ENCODE measurements at regions not wholly inside any gene's neighbourhood (a gene's known extent, or its start where the extent isn't known, plus 50 kb on each side); places are given as distances from the start of the nearest gene placed in this dataset.

- no peaks in the 10 kb centered on the region for H3K36me3 ChIP-seq (ENCODE audit: insufficient read depth, low read length)
- no peaks in the 10 kb centered on the region; the same call in 1 of the 2 replicates for H3K4me1 ChIP-seq (ENCODE audit: insufficient read depth, low read length)
- H3K9ac ChIP-seq (ENCODE audit: low read depth, low read length), result no peak overlapping the region
- H3K9me3 ChIP-seq (ENCODE audit: control insufficient read depth, insufficient read depth, low read length), result peaks cover 4% of the 10 kb centered on the region; the same call in 1 of the 2 replicates
Measured at GRCh38 chr2:12967804-12968203, 251.1 kb downstream of the TRIB2 start.

GRCh38 chr2:12968399-12968798 is 251.7 kb downstream of the TRIB2 start:
- Histone ChIP-seq H3K4me1 (ENCODE audit: insufficient read depth, low read length) (no peaks in the 10 kb centered on the region; the same call in 1 of the 2 replicates), H3K36me3 (ENCODE audit: insufficient read depth, low read length) (no peaks in the 10 kb centered on the region), H3K9me3 (ENCODE audit: control insufficient read depth, insufficient read depth, low read length) (peaks cover 4% of the 10 kb centered on the region; the same call in 1 of the 2 replicates), H3K9ac (ENCODE audit: low read depth, low read length) (no peak overlapping the region)

DNA sequence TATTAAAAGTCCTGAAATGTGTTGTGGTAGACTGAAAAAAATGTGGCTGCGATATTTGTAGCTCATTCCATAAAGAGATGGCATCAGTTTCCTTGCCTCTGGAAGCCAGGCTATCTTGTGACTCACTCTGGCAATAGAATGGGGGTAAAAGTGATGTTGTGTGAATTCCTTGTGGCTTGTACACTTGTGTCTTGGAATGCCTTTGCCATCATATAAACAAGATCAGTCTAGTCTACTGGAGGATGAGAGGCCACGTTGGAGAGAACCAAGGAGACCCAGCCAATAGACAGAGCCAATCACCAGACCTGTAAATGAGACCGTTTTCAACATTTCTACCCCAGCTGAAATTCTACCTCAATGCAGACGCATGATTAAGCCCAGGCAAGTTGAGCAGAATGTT is 254.1 kb downstream of the TRIB2 start:
- H3K4me1 ChIP-seq (ENCODE audit: insufficient read depth, low read length), result no peaks in the 10 kb centered on the region
- peaks cover 4% of the 10 kb centered on the region; the same call in 1 of the 2 replicates for H3K9me3 ChIP-seq (ENCODE audit: control insufficient read depth, insufficient read depth, low read length)
- no peak overlapping the region for H3K9ac ChIP-seq (ENCODE audit: low read depth, low read length)
- H3K36me3 ChIP-seq (ENCODE audit: insufficient read depth, low read length), result no peaks in the 10 kb centered on the region

- H3K9me3 ChIP-seq (ENCODE audit: control insufficient read depth, insufficient read depth, low read length), result peaks cover 4% of the 10 kb centered on the region; the same call in 1 of the 2 replicates
- no peaks in the 10 kb centered on the region for H3K4me1 ChIP-seq (ENCODE audit: insufficient read depth, low read length)
- H3K9ac ChIP-seq (ENCODE audit: low read depth, low read length), result no peak overlapping the region
- no peaks in the 10 kb centered on the region for H3K36me3 ChIP-seq (ENCODE audit: insufficient read depth, low read length)
Measured at GRCh38 chr2:12971581-12972365, 255.0 kb downstream of the TRIB2 start.

DNA sequence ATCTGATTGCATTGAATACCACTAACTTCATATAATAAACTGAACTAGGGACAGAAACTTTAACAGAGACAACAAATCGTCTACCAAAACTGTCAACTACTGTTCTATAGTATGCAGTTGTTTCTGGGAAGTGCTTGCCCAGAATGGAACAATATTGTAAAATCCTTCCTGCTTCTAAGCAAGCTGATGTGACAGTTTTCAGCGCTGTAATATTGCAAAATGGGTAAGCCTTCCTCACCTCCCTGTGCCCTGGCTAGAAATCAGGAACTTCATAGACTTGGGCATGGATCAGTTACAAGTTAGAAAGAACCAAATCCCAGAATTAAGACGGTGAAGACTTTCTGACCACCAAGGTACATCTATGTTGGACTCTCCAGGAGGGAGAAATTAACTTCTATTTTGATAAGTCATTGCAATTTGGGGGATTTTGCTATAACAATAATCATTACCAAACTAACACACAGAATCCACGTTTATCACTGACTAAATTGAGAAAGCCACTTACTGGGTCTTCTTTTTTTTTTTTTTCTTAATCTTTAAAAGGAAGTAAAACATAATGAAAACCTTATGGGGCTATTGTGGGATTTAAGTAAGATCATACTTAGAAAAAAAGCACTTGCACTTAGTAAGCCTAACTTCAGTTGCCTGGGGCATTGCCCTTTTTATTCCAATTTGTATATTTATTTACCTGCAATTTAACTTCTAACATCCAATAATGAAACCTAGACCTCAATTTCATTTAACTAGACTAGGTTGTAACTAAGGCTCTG is 261.5 kb downstream of the TRIB2 start:
- Histone ChIP-seq H3K36me3 (ENCODE audit: insufficient read depth, low read length) (no peaks in the 10 kb centered on the region), H3K9me3 (ENCODE audit: control insufficient read depth, insufficient read depth, low read length) (no peaks in the 10 kb centered on the region), H3K4me1 (ENCODE audit: insufficient read depth, low read length) (peaks cover 16% of the 10 kb centered on the region; the same call in 1 of the 2 replicates), H3K9ac (ENCODE audit: low read depth, low read length) (no peak overlapping the region)

DNA sequence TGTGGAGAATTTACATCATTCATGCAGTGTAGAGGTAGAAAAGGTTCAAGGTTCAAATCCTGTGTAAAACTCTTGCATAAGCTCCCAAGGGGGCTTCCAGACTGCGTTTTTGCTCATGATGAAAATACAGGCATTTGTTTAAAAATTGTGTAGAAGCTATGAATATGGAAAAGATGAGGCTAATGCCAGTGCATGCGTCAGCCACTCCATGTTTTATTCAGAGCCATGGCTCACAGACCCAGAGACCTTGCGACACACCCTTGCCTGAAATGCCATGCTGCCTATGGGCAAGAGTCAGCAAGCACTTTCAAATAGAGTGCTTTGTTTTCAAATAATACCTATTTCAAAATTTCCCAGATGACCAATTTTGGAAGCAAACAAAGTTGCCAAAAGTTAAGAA is 262.3 kb downstream of the TRIB2 start:
- Histone ChIP-seq H3K9me3 (ENCODE audit: control insufficient read depth, insufficient read depth, low read length) (no peaks in the 10 kb centered on the region), H3K9ac (ENCODE audit: low read depth, low read length) (no peak overlapping the region), H3K4me1 (ENCODE audit: insufficient read depth, low read length) (peaks cover 16% of the 10 kb centered on the region; the same call in 1 of the 2 replicates), H3K36me3 (ENCODE audit: insufficient read depth, low read length) (no peaks in the 10 kb centered on the region)

GRCh38 chr2:12980817-12981216 is 264.1 kb downstream of the TRIB2 start:
- H3K36me3 ChIP-seq (ENCODE audit: insufficient read depth, low read length), result no peaks in the 10 kb centered on the region
- no peaks in the 10 kb centered on the region for H3K9me3 ChIP-seq (ENCODE audit: control insufficient read depth, insufficient read depth, low read length)
- H3K4me1 ChIP-seq (ENCODE audit: insufficient read depth, low read length), result peaks cover 16% of the 10 kb centered on the region; the same call in 1 of the 2 replicates
- H3K9ac ChIP-seq (ENCODE audit: low read depth, low read length), result no peak overlapping the region

DNA sequence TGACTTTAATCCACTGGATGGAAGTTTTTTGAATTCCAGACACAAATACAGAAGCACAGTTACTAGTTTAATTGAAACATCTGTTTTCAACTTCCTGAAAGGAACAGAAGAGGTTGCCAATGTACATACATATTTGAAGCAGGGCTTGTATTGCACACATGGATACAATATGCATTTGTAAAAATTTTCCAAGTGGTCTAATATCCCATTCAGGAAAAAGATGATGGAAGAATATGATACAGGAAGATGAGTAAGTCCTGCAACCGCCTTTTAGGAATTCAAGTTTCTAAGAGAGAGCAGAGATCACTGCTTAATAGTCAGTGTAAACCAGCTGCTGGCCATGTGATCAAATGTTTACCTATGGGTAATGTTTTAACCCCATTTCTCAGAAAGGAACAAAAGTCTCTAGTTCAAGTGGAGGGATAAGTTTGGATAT is 265.4 kb downstream of the TRIB2 start:
- Histone ChIP-seq H3K9ac (ENCODE audit: low read depth, low read length) (no peak overlapping the region), H3K4me1 (ENCODE audit: insufficient read depth, low read length) (peaks cover 16% of the 10 kb centered on the region; the same call in 1 of the 2 replicates), H3K36me3 (ENCODE audit: insufficient read depth, low read length) (no peaks in the 10 kb centered on the region), H3K9me3 (ENCODE audit: control insufficient read depth, insufficient read depth, low read length) (no peaks in the 10 kb centered on the region)

GRCh38 chr2:12987246-12987645 is 270.5 kb downstream of the TRIB2 start:
- peaks cover 6% of the 10 kb centered on the region; the same call in 1 of the 2 replicates for H3K4me1 ChIP-seq (ENCODE audit: insufficient read depth, low read length)
- no peak overlapping the region for H3K9ac ChIP-seq (ENCODE audit: low read depth, low read length)
- H3K36me3 ChIP-seq (ENCODE audit: insufficient read depth, low read length), result no peaks in the 10 kb centered on the region
- no peaks in the 10 kb centered on the region for H3K9me3 ChIP-seq (ENCODE audit: control insufficient read depth, insufficient read depth, low read length)

DNA sequence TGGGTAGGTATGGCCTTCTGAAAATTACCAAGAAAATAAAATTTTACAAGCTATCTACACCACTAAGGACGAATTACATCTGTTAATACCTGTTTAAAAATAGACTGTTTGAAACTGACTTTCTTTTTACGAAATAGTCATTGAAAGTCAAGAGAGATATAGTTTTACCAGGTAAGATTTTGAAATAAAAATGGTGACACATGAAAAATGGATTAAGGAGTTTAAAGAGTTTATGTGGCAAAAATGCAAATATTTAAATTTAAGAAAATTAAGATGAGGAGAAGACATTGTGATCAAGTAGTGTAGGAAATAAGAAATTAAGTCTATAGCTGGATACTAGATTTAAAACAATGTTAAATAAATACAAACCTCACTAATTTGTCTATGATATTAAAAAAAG is 271.5 kb downstream of the TRIB2 start:
- H3K4me1 ChIP-seq (ENCODE audit: insufficient read depth, low read length), result no peaks in the 10 kb centered on the region
- H3K9ac ChIP-seq (ENCODE audit: low read depth, low read length), result no peak overlapping the region
- no peaks in the 10 kb centered on the region for H3K36me3 ChIP-seq (ENCODE audit: insufficient read depth, low read length)
- no peaks in the 10 kb centered on the region for H3K9me3 ChIP-seq (ENCODE audit: control insufficient read depth, insufficient read depth, low read length)

DNA sequence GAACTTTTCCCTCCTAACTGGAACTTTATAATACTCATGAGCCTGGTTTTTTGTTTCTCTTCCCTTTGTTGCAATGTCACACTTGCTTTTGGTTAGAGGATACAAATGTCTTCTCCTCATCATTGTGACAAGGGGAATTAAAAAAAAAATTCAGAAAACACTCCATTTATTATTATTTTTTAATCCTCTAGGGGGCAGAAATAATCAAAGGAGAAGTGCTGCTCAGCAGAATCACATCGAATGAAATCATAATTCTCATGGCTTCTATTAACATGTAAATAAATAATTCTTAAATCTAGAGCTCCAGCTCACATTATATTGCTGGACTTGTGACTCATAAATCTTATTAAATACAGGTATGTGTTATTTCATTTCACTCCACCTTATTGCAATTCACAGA is 273.8 kb downstream of the TRIB2 start:
- no peaks in the 10 kb centered on the region for H3K9me3 ChIP-seq (ENCODE audit: control insufficient read depth, insufficient read depth, low read length)
- no peaks in the 10 kb centered on the region for H3K36me3 ChIP-seq (ENCODE audit: insufficient read depth, low read length)
- no peak overlapping the region for H3K9ac ChIP-seq (ENCODE audit: low read depth, low read length)
- H3K4me1 ChIP-seq (ENCODE audit: insufficient read depth, low read length), result no peaks in the 10 kb centered on the region

- Histone ChIP-seq H3K4me1 (ENCODE audit: insufficient read depth, low read length) (no peaks in the 10 kb centered on the region), H3K9ac (ENCODE audit: low read depth, low read length) (no peak overlapping the region), H3K9me3 (ENCODE audit: control insufficient read depth, insufficient read depth, low read length) (no peaks in the 10 kb centered on the region), H3K36me3 (ENCODE audit: insufficient read depth, low read length) (no peaks in the 10 kb centered on the region)
Measured at GRCh38 chr2:12998685-12999084, 281.9 kb downstream of the TRIB2 start.

- Histone ChIP-seq H3K36me3 (ENCODE audit: insufficient read depth, low read length) (no peaks in the 10 kb centered on the region), H3K9me3 (ENCODE audit: control insufficient read depth, insufficient read depth, low read length) (no peaks in the 10 kb centered on the region), H3K4me1 (ENCODE audit: insufficient read depth, low read length) (no peaks in the 10 kb centered on the region), H3K9ac (ENCODE audit: low read depth, low read length) (no peak overlapping the region)
Measured at GRCh38 chr2:13000664-13001363, 284.1 kb downstream of the TRIB2 start.

- H3K4me1 ChIP-seq (ENCODE audit: insufficient read depth, low read length), result 0 out of 2 replicates have a peak, but pooled peaks cover under 1% of the 10 kb centered on the region
- no peaks in the 10 kb centered on the region for H3K36me3 ChIP-seq (ENCODE audit: insufficient read depth, low read length)
- H3K9me3 ChIP-seq (ENCODE audit: control insufficient read depth, insufficient read depth, low read length), result no peaks in the 10 kb centered on the region
- H3K9ac ChIP-seq (ENCODE audit: low read depth, low read length), result no peak overlapping the region
Measured at GRCh38 chr2:13001408-13001807, 284.7 kb downstream of the TRIB2 start.
